Smooth muscle cell (in vitro differentiated cells): ENCODE measurements at regions not wholly inside any gene's neighbourhood (a gene's known extent, or its start where the extent isn't known, plus 50 kb on each side); places are given as distances from the start of the nearest gene placed in this dataset.

ENCODE experiments used
- DNase-seq: peaks from one replicate; lab custom pipeline; 2025; ENCODE audit not compliant: unreplicated experiment; lab: John Stamatoyannopoulos, UW
- H2AFZ ChIP-seq: fragments of 200-600 bp; sonication (generic); 2 replicates; pipeline ENCODE4 v1.6.0; 2016; ENCODE audit warnings: antibody characterized with exemption, low read depth, mild to moderate bottlenecking
- H3F3A ChIP-seq: fragments of 200-600 bp; sonication (generic); 2 replicates; pipeline ENCODE4 v1.6.0; 2017; ENCODE audit warnings: antibody characterized with exemption, low read depth
- H3K27ac ChIP-seq: fragments of 200-600 bp; sonication (generic); 2 replicates; pipeline ENCODE4 v1.5.1; 2016; ENCODE audit warnings: low read depth, mild to moderate bottlenecking
- H3K27me3 ChIP-seq: fragments of 200-600 bp; sonication (generic); 2 replicates; pipeline ENCODE4 v1.6.1; 2016; ENCODE audit warnings: low read depth, mild to moderate bottlenecking
- H3K36me3 ChIP-seq: fragments of 200-600 bp; sonication (generic); 2 replicates; pipeline ENCODE4 v1.5.1; 2016; ENCODE audit warnings: low read depth
- H3K4me1 ChIP-seq: fragments of 200-600 bp; sonication (generic); 2 replicates; pipeline ENCODE4 v1.5.1; 2016; ENCODE audit warnings: low read depth
- H3K4me2 ChIP-seq: fragments of 200-600 bp; sonication (generic); 2 replicates; pipeline ENCODE4 v1.6.0; 2016; ENCODE audit warnings: mild to moderate bottlenecking
- H3K4me3 ChIP-seq: fragments of 200-600 bp; sonication (generic); 2 replicates; pipeline ENCODE4 v1.5.1; 2016; ENCODE audit warnings: mild to moderate bottlenecking
- H3K79me2 ChIP-seq: fragments of 200-600 bp; sonication (generic); 2 replicates; pipeline ENCODE4 v1.6.0; 2016; ENCODE audit warnings: low read depth, mild to moderate bottlenecking
- H3K9ac ChIP-seq: fragments of 200-600 bp; sonication (generic); 2 replicates; pipeline ENCODE4 v1.6.0; 2016; ENCODE audit warnings: low read depth
- H3K9me3 ChIP-seq: fragments of 200-600 bp; sonication (generic); replicated peaks from 2 replicates; pipeline ENCODE4 v1.5.1; 2016; ENCODE audit warnings: low read depth
- H4K20me1 ChIP-seq: fragments of 200-600 bp; sonication (generic); 2 replicates; pipeline ENCODE4 v1.6.0; 2016; ENCODE audit warnings: low read depth
- WGBS: methylation state at CpG from one replicate; pipeline ENCODE4 v1.1.7; 2016; ENCODE audit warnings: low lambda C conversion rate; 5-methylcytosine and 5-hydroxymethylcytosine counted together
- TF ChIP-seq, protein P1 (sequence below): fragments of 200-600 bp; sonication (generic); IDR thresholded peaks from 2 replicates; pipeline ENCODE4 v1.5.1; 2017; ENCODE audit warnings: borderline replicate concordance, mild to moderate bottlenecking, antibody characterized with exemption; ENCODE audit not compliant: insufficient read depth, poor library complexity, severe bottlenecking

DNA sequence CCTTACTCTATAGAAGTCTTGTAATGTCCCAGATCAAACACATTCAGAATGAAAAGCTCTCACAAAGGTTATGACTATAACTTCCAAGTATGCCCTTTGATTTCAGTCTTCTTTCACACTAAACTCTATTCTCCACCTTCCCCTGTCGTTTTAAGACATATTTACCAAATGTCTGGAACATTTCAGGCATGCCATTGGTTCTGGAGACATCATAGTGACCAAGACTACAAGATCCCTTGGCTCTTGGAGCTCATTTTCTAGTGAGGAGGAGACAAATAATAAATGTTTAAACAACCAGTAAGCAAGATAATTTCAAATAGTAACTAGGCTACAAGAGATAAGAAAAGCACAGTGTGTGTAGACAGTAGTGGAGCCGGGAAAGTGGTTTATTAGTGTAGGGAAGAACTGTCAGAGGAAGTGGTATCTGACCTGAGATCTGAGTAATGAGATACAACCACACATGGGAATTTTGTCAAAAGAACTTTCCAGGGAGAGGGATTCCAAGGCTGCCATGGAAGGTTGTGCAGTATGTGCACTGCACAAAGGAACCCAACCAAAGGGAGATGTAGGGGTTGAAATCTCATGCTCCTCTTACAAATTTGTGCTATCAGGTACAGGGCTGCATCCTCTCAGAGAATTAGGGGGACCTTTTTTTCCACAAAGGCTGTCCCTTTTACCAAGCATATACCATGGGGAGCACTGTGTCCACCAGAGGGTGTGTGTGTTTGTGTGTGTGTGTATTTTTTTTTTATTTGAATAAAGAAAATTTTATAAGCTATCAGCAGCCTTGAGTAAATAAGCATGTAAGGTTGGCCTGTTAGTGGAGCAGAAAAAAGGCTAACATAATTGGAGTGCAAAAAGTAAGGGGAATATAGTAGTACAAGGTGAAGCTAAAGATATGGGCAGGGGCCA lies 1279.1 kb upstream of the WWC1 start:
- 19% methylated on average over 2 of the region's 2 CpGs for WGBS
- Histone ChIP-seq H3K27me3 (no peaks in the 10 kb centered on the region), H3K79me2 (no peaks in the 10 kb centered on the region), H3K4me1 (no peaks in the 10 kb centered on the region), H3F3A (no peaks in the 10 kb centered on the region), H3K4me3 (no peak overlapping the region), H3K9ac (no peak overlapping the region), H2AFZ (no peak overlapping the region), H3K4me2 (no peak overlapping the region), H3K9me3 (no peaks in the 10 kb centered on the region), H3K27ac (no peak overlapping the region), H3K36me3 (no peaks in the 10 kb centered on the region), H4K20me1 (no peaks in the 10 kb centered on the region)
- TF ChIP-seq, protein P1, sequence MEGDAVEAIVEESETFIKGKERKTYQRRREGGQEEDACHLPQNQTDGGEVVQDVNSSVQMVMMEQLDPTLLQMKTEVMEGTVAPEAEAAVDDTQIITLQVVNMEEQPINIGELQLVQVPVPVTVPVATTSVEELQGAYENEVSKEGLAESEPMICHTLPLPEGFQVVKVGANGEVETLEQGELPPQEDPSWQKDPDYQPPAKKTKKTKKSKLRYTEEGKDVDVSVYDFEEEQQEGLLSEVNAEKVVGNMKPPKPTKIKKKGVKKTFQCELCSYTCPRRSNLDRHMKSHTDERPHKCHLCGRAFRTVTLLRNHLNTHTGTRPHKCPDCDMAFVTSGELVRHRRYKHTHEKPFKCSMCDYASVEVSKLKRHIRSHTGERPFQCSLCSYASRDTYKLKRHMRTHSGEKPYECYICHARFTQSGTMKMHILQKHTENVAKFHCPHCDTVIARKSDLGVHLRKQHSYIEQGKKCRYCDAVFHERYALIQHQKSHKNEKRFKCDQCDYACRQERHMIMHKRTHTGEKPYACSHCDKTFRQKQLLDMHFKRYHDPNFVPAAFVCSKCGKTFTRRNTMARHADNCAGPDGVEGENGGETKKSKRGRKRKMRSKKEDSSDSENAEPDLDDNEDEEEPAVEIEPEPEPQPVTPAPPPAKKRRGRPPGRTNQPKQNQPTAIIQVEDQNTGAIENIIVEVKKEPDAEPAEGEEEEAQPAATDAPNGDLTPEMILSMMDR, result no peak
- DNase-seq, result no peak

DNA sequence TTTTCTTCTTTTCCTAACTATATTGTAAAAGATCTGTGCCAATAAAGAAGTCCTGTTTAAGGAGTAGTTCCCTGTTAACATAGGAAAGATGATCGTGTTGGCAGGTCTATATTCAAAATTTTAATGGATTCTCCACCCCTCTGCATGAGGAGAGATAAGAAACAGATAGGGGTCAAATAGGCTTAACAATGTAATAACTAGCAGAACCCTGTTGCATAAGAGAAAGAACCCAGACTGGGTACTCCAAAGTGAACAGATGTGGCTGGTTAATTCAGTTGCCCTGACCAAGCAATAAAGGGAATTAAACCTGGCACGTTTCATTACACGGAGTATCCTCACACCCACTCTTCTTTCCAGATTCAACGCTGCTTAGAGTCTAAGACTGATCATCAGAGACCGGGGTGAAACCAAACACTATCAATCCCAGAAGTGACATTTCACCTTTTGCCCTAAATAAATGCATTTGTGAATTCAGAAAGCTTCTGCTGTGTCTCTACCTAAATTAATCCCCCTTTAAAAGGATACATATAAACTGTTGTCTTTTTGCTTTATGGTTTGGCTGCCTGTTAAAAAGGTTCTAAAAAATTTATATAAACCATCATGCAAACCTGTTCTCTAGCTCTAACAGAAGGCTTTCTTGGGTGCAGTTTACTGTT lies 1276.9 kb upstream of the WWC1 start:
- no peaks in the 10 kb centered on the region for H3K36me3 ChIP-seq
- 73% methylated on average over 5 of the region's 5 CpGs for WGBS
- H3K4me1 ChIP-seq, result no peaks in the 10 kb centered on the region
- H3F3A ChIP-seq, result no peaks in the 10 kb centered on the region
- no peaks in the 10 kb centered on the region for H4K20me1 ChIP-seq
- no peak for DNase-seq
- H3K27ac ChIP-seq, result no peak overlapping the region
- no peaks in the 10 kb centered on the region for H3K79me2 ChIP-seq
- H3K9ac ChIP-seq, result no peak overlapping the region
- H3K4me2 ChIP-seq, result no peak overlapping the region
- no peaks in the 10 kb centered on the region for H3K27me3 ChIP-seq
- no peaks in the 10 kb centered on the region for H3K9me3 ChIP-seq
- TF ChIP-seq, protein P1, result no peak
- no peak overlapping the region for H2AFZ ChIP-seq
- no peak overlapping the region for H3K4me3 ChIP-seq

DNA sequence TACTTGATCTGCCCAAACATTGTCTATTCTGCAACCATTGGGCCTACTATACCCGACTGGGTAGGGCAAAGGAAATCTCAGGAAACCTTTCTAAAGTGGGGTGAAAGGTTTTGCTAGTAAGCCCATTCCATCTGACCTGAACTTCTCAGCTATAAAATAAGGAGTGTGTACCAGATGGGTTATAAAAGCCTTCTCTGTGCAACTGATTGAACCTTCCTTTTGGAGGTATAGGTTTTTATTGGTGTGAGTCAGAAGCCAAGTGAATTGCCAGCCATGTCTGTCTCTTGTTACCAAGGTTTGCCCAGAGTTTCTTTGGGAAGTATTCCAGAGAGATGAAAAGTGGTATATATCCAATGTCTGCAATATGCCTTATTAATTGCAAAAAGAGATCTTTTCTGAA lies 1271.0 kb upstream of the WWC1 start:
- Histone ChIP-seq H3K27me3 (no peaks in the 10 kb centered on the region), H2AFZ (no peak overlapping the region), H3K27ac (no peak overlapping the region), H3K4me3 (no peak overlapping the region), H3K4me1 (no peaks in the 10 kb centered on the region), H3F3A (no peaks in the 10 kb centered on the region), H3K36me3 (no peaks in the 10 kb centered on the region), H4K20me1 (no peaks in the 10 kb centered on the region), H3K4me2 (no peak overlapping the region), H3K79me2 (no peaks in the 10 kb centered on the region), H3K9ac (no peak overlapping the region), H3K9me3 (no peaks in the 10 kb centered on the region)
- WGBS, result 90% methylated on average over 1 of the region's 1 CpG
- DNase-seq, result no peak
- TF ChIP-seq, protein P1, result no peak
